OCI-LY7 (cell line): ENCODE measurements at regions not wholly inside any gene's neighbourhood (a gene's known extent, or its start where the extent isn't known, plus 50 kb on each side); places are given as distances from the start of the nearest gene placed in this dataset.

Source experiments
- BruUV-seq: library from RNA; stranded (reverse); fragments of 400-500 nt; replicated peaks from 2 replicates; lab custom pipeline; 2021; lab: Mats Ljungman, UMichigan
- CTCF ChIA-PET: fragments of 300-600 bp; sonication (Branson Sonifier 250); formaldehyde crosslinking; loops from one replicate; lab custom pipeline; 2022; ENCODE audit warnings: antibody characterized with exemption; ENCODE audit not compliant: unreplicated experiment; lab: Charles Lee
- POLR2A ChIA-PET: fragments of 300-600 bp; sonication (Branson Sonifier 250); formaldehyde crosslinking; loops from one replicate; lab custom pipeline; 2022; ENCODE audit warnings: antibody characterized with exemption; lab: Charles Lee
- DNase-seq: peaks from one replicate; pipeline ENCODE4 v3.0.0-alpha.2; 2015; ENCODE audit warnings: low spot score
- H2AFZ ChIP-seq: fragments of 200-600 bp; sonication (generic), shearing (Covaris generic); 2 replicates; pipeline ENCODE4 v1.6.1; 2014; ENCODE audit warnings: mild to moderate bottlenecking, antibody characterized with exemption, low read length, moderate library complexity
- H3K27ac ChIP-seq: fragments of 200-600 bp; sonication (generic); 2 replicates; pipeline ENCODE4 v1.5.1; 2014; ENCODE audit warnings: mixed run types, low read depth, mild to moderate bottlenecking, moderate library complexity, low read length, inconsistent platforms; ENCODE audit not compliant: poor library complexity, severe bottlenecking
- H3K36me3 ChIP-seq: fragments of 200-600 bp; sonication (generic); 2 replicates; pipeline ENCODE4 v1.6.1; 2014; ENCODE audit warnings: mild to moderate bottlenecking, antibody characterized with exemption, low read length, moderate library complexity, mixed read lengths; ENCODE audit not compliant: insufficient read depth
- H3K4me1 ChIP-seq: fragments of 200-600 bp; sonication (generic); 2 replicates; pipeline ENCODE4 v1.5.1; 2014; ENCODE audit warnings: mild to moderate bottlenecking, low read length; ENCODE audit not compliant: insufficient read depth, poor library complexity, severe bottlenecking
- H3K4me2 ChIP-seq: fragments of 200-600 bp; sonication (generic); 2 replicates; pipeline ENCODE4 v1.6.1; 2014; ENCODE audit warnings: mild to moderate bottlenecking, low read length
- H3K4me3 ChIP-seq: fragments of 200-600 bp; sonication (generic); 2 replicates; pipeline ENCODE4 v1.5.1; 2014; ENCODE audit warnings: mild to moderate bottlenecking, low read depth, low read length; ENCODE audit not compliant: poor library complexity, severe bottlenecking
- H3K79me2 ChIP-seq: fragments of 200-600 bp; sonication (generic); 2 replicates; pipeline ENCODE4 v1.6.1; 2016; ENCODE audit warnings: low read depth, mild to moderate bottlenecking, low read length, moderate library complexity, mixed read lengths; ENCODE audit not compliant: insufficient read depth
- H3K9me2 ChIP-seq: fragments of 200-600 bp; sonication (generic); 2 replicates; pipeline ENCODE4 v1.6.1; 2016; ENCODE audit warnings: mild to moderate bottlenecking, low read length, mixed read lengths; ENCODE audit not compliant: insufficient read depth
- H3K9me3 ChIP-seq: fragments of 200-600 bp; sonication (generic); 2 replicates; pipeline ENCODE4 v1.6.1; 2014; ENCODE audit warnings: mild to moderate bottlenecking, mixed run types, low read length, mixed read lengths
- H4K20me1 ChIP-seq: fragments of 200-600 bp; sonication (generic); 2 replicates; pipeline ENCODE4 v1.6.1; 2014; ENCODE audit warnings: mild to moderate bottlenecking, antibody characterized with exemption, low read length, moderate library complexity, mixed read lengths; ENCODE audit not compliant: insufficient read depth
- EZH2phosphoT487 ChIP-seq: fragments of 200-600 bp; sonication (generic); IDR thresholded peaks from 2 replicates; pipeline ENCODE4 v1.6.1; 2018; ENCODE audit warnings: low read depth, borderline replicate concordance, mild to moderate bottlenecking, mixed run types, antibody characterized with exemption, low read length, moderate library complexity, mixed read lengths
- intact Hi-C: fragments of 100-400 bp; cut with micrococcal nuclease; formaldehyde crosslinking; loops from one replicate; pipeline ENCODE4 v1.10.0; 2022; ENCODE audit not compliant: unreplicated experiment
- TF ChIP-seq, protein P1 (sequence below): fragments of 200-600 bp; sonication (generic); conservative IDR thresholded peaks from 2 replicates; pipeline ENCODE4 v1.5.1; 2014; ENCODE audit warnings: mild to moderate bottlenecking, antibody characterized with exemption, low read length, moderate library complexity, mixed read lengths

DNA sequence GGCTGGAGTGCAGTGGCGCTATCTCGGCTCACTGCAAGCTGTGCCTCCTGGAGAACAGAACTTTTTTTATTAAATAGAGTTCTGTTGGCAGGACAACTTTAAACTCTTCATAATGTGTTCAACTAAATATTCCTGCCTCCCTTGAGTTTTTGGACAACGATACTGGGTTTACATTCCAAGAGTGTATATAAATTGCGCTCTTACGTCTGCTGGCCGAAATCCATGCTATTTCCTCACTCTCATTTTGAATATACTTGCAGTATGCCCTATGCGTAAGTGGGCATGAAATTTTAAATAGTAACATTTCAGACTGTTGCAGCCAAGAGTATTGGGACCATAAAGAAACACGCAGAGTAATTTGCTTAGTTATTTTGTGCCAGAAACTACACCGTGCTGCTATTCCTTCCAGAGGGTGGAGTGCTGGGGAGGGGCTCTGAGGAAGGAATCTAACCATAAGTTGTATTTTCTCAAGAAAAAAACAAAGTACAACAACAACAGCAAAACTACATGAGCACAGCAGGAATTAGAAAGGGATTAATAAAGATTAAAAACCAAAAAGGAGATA lies 480.0 kb downstream of the NLGN4X start:
- BruUV-seq = no TSS peak
- DNase-seq = no peak
- intact Hi-C loops = no loop called here
- Histone ChIP-seq H3K27ac (no peak overlapping the region), H3K4me2 (no peak overlapping the region), H3K36me3 (no peaks in the 10 kb centered on the region), H3K79me2 (no peaks in the 10 kb centered on the region), H3K4me1 (no peaks in the 10 kb centered on the region), H3K9me3 (no peaks in the 10 kb centered on the region), H3K4me3 (no peak overlapping the region), H2AFZ (no peak overlapping the region), H3K9me2 (no peaks in the 10 kb centered on the region), H4K20me1 (no peaks in the 10 kb centered on the region)
- ChIA-PET CTCF (no interaction called here), POLR2A (no interaction called here)
- TF ChIP-seq, protein P1, sequence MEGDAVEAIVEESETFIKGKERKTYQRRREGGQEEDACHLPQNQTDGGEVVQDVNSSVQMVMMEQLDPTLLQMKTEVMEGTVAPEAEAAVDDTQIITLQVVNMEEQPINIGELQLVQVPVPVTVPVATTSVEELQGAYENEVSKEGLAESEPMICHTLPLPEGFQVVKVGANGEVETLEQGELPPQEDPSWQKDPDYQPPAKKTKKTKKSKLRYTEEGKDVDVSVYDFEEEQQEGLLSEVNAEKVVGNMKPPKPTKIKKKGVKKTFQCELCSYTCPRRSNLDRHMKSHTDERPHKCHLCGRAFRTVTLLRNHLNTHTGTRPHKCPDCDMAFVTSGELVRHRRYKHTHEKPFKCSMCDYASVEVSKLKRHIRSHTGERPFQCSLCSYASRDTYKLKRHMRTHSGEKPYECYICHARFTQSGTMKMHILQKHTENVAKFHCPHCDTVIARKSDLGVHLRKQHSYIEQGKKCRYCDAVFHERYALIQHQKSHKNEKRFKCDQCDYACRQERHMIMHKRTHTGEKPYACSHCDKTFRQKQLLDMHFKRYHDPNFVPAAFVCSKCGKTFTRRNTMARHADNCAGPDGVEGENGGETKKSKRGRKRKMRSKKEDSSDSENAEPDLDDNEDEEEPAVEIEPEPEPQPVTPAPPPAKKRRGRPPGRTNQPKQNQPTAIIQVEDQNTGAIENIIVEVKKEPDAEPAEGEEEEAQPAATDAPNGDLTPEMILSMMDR = no peak

DNA sequence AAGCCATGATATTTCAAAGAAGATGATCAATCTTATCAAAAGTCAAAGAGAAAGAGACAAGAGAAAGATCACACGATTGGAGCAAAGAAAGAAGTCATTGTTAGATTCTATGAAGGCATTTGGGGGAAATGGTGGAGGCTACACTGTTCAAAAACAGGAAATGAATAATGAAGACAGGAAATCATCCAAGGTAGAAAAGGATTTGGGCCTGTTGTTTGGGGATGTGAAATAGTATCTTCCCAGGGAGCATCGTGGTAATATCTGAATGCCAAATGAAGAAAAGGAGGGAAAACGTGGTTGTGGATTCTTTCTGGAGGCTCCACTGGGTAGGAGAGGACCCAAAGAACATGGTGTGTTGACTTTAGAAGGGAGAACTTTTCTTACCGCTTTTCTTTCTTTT lies 482.4 kb downstream of the NLGN4X start:
- BruUV-seq = no TSS peak
- ChIA-PET CTCF (no interaction called here), POLR2A (no interaction called here)
- Histone ChIP-seq H3K79me2 (no peaks in the 10 kb centered on the region), H3K9me2 (no peaks in the 10 kb centered on the region), H3K4me2 (no peak overlapping the region), H3K9me3 (no peaks in the 10 kb centered on the region), H4K20me1 (no peaks in the 10 kb centered on the region), H3K27ac (no peak overlapping the region), H3K4me1 (no peaks in the 10 kb centered on the region), H2AFZ (no peak overlapping the region), H3K4me3 (no peak overlapping the region), H3K36me3 (no peaks in the 10 kb centered on the region)
- no peak for DNase-seq
- TF ChIP-seq, protein P1 = no peak
- no peak for TF ChIP-seq EZH2phosphoT487
- intact Hi-C loops = no loop called here

DNA sequence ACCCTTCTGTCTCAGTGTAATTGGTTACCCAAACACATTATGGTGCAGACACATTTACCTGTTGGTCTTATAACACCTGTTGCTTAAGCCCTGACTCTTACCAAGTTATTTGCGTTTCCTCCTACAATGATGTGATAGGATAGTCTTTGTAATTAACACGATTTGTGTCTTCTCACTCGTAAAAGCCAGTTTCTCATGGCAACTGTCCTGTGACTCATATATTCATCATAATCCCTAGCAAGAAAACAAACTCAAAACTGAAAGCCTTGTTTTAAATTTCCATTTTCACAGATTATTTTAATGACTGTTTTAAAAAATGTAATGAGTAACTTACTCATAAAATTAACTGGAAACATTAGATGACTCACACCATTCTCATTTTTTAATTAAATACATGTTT lies 495.2 kb downstream of the NLGN4X start:
- no peak overlapping the region for H2AFZ ChIP-seq
- no TSS peak for BruUV-seq
- no peak for TF ChIP-seq EZH2phosphoT487
- TF ChIP-seq, protein P1 = no peak
- no peaks in the 10 kb centered on the region for H4K20me1 ChIP-seq
- H3K79me2 ChIP-seq = no peaks in the 10 kb centered on the region
- no peaks in the 10 kb centered on the region for H3K9me2 ChIP-seq
- DNase-seq = no peak
- H3K27ac ChIP-seq = no peak overlapping the region
- intact Hi-C loops = no loop called here
- POLR2A ChIA-PET = no interaction called here
- no peak overlapping the region for H3K4me2 ChIP-seq
- H3K9me3 ChIP-seq = no peaks in the 10 kb centered on the region
- H3K4me1 ChIP-seq = no peaks in the 10 kb centered on the region
- CTCF ChIA-PET = no interaction called here
- H3K36me3 ChIP-seq = no peaks in the 10 kb centered on the region
- H3K4me3 ChIP-seq = no peak overlapping the region
